Gastrocnemius medialis (tissue), 4 donors: ENCODE measurements at regions not wholly inside any gene's neighbourhood (a gene's known extent, or its start where the extent isn't known, plus 50 kb on each side); places are given as distances from the start of the nearest gene placed in this dataset.

Experiments
- ATAC-seq, 2 donors: fragments of 150-250 bp; one replicate each; pipeline ENCODE4 v1.9.1; 2016
- DNase-seq, 2 donors: peaks; one replicate each; pipeline ENCODE4 v3.0.0-alpha.2; 2019
- H3K27ac ChIP-seq, 4 donors: fragments of 200-600 bp; sonication (generic); 1 replicate in 1 of 4; 2 replicates in 3 of 4; pipeline ENCODE4 v1.5.1; 2016 to 2018; ENCODE audit warnings: mild to moderate bottlenecking in 2 of 4, moderate library complexity in 1 of 4
- H3K27me3 ChIP-seq, 3 donors: fragments of 200-600 bp; sonication (generic) in 2 of 3; 1 replicate in 1 of 3; 2 replicates in 2 of 3; pipeline versions ENCODE4 v1.5.1 to v1.6.0; 2016 to 2019; ENCODE audit warnings: mild to moderate bottlenecking in 1 of 3, moderate library complexity in 1 of 3
- H3K36me3 ChIP-seq, 2 donors: fragments of 200-600 bp; sonication (generic) in 1 of 2; one replicate each; pipeline ENCODE4 v1.5.1; 2017 to 2018
- H3K4me1 ChIP-seq, 2 donors: fragments of 200-600 bp; sonication (generic) in 1 of 2; one replicate each; pipeline ENCODE4 v1.5.1; 2016 to 2017; ENCODE audit warnings: mild to moderate bottlenecking in 2 of 2
- H3K4me3 ChIP-seq, 4 donors: fragments of 200-600 bp; sonication (generic) in 3 of 4; 1 replicate in 1 of 4; 2 replicates in 3 of 4; pipeline ENCODE4 v1.5.1; 2016 to 2019; ENCODE audit warnings: mild to moderate bottlenecking in 2 of 4
- H3K9me3 ChIP-seq, 3 donors: fragments of 200-600 bp; sonication (generic) in 2 of 3; 1 replicate in 1 of 3; 2 replicates in 2 of 3; pipeline ENCODE4 v1.5.1; 2016 to 2019
- CTCF ChIP-seq, 5 experiments: fragments of 450-650 bp in 3 of 5; fragments of 200-600 bp in 2 of 5; sonication (generic) in 2 of 5; IDR thresholded peaks in 4 of 5; conservative IDR thresholded peaks in 1 of 5; 1 replicate in 4 of 5; 2 replicates in 1 of 5; pipeline ENCODE4 v1.5.1; 2016 to 2019; ENCODE audit warnings: antibody characterized with exemption in 5 of 5, mild to moderate bottlenecking in 3 of 5, moderate library complexity in 3 of 5
- POLR2A ChIP-seq, 2 donors: fragments of 450-650 bp; IDR thresholded peaks; one replicate each; pipeline ENCODE4 v1.6.1; 2017; ENCODE audit warnings: antibody characterized with exemption in 2 of 2, mild to moderate bottlenecking in 2 of 2, moderate library complexity in 2 of 2
- in situ Hi-C, 4 donors: fragments of 200-750 bp; cut with MboI; loops; one replicate each; pipeline versions ENCODE4 v1.15.0 to v1.8.0; 2017; ENCODE audit warnings: low sequenced_read_pairs in 4 of 4
- intact Hi-C: fragments of 100-400 bp; cut with DNase I; formaldehyde crosslinking; loops from one replicate; pipeline ENCODE4 v1.15.1; 2023; ENCODE audit warnings: low total_unique reads

- TF ChIP-seq POLR2A (IDR thresholded peaks at IDR 0.05) (no peak), CTCF (IDR thresholded peaks at IDR 0.05 in 4 of 5, conservative IDR thresholded peaks at IDR 0.05 in 1 of 5) (no peak)
- ATAC-seq = no peak
- intact Hi-C loops (no loop called here), in situ Hi-C loops (no loop called here)
- DNase-seq = peak in 1 of 2 donors; percentile 27
- no peak overlapping the region for H3K4me3 ChIP-seq
- H3K27ac ChIP-seq = no peak overlapping the region
- no peaks in the 10 kb centered on the region for H3K27me3 ChIP-seq
- no peaks in the 10 kb centered on the region for H3K9me3 ChIP-seq
- H3K36me3 ChIP-seq = no peaks in the 10 kb centered on the region
- peaks cover 0 to 10% of the 10 kb centered on the region in 2 donors for H3K4me1 ChIP-seq
These were observed 70.6 kb upstream of the KLF7 start for GRCh38 chr2:207236156-207236935.

GRCh38 chr2:207238831-207239701, 73.3 kb upstream of the KLF7 start:
- H3K27ac ChIP-seq = peak overlapping the region in 3 of 4 donors; percentile 22 to 58 (median 48)
- peak; percentile 62 to 77 for DNase-seq
- H3K27me3 ChIP-seq = no peaks in the 10 kb centered on the region
- no peaks in the 10 kb centered on the region for H3K36me3 ChIP-seq
- peaks cover 0 to 10% of the 10 kb centered on the region in 2 donors for H3K4me1 ChIP-seq
- no peak overlapping the region for H3K4me3 ChIP-seq
- in situ Hi-C loops (no loop called here), intact Hi-C loops (loop anchor here (2.0 kb wide), 1 partner anchor 72 kb away; no protein-coding TSS in a partner anchor)
- peak; percentile 87 to 93 for ATAC-seq
- no peak for TF ChIP-seq POLR2A (IDR thresholded peaks at IDR 0.05)
- TF ChIP-seq CTCF (IDR thresholded peaks at IDR 0.05 in 4 of 5, conservative IDR thresholded peaks at IDR 0.05 in 1 of 5) = no peak
- H3K9me3 ChIP-seq = no peaks in the 10 kb centered on the region

GRCh38 chr2:207239754-207240494, 74.2 kb upstream of the KLF7 start:
- in situ Hi-C loops = no loop called here

More at GRCh38 chr2:207239754-207240494, 74.2 kb upstream of the KLF7 start:
- no peaks in the 10 kb centered on the region for H3K9me3 ChIP-seq
- ATAC-seq = peak; percentile 49 to 51
- peaks cover 0 to 10% of the 10 kb centered on the region in 2 donors for H3K4me1 ChIP-seq
- peak overlapping the region in 2 of 4 donors; percentile 48 to 58 for H3K27ac ChIP-seq
- H3K27me3 ChIP-seq = no peaks in the 10 kb centered on the region
- no peak for DNase-seq
- no peak overlapping the region for H3K4me3 ChIP-seq
- no peaks in the 10 kb centered on the region for H3K36me3 ChIP-seq
- intact Hi-C loops = loop anchor here (2.0 kb wide), 1 partner anchor 73 kb away; no protein-coding TSS in a partner anchor
- TF ChIP-seq CTCF (IDR thresholded peaks at IDR 0.05 in 4 of 5, conservative IDR thresholded peaks at IDR 0.05 in 1 of 5) (no peak), POLR2A (IDR thresholded peaks at IDR 0.05) (no peak)
